Activated naive CD8-positive, alpha-beta T cell treated with anti-CD3 and anti-CD28 coated beads, Interleukin-2, amount 50 U/mL, for 16 hours (primary cell): ENCODE measurements at regions not wholly inside any gene's neighbourhood (a gene's known extent, or its start where the extent isn't known, plus 50 kb on each side); places are given as distances from the start of the nearest gene placed in this dataset.
"Not testable (repeated sequence)": the region's sequence is repeated elsewhere in the genome, so short reads cannot be mapped to it uniquely, and the experiment has no call there.

Experiments used
- DNase-seq: peaks from one replicate; pipeline ENCODE4 v3.0.0-alpha.2; 2020; ENCODE audit warnings: low read depth, low spot score

DNA sequence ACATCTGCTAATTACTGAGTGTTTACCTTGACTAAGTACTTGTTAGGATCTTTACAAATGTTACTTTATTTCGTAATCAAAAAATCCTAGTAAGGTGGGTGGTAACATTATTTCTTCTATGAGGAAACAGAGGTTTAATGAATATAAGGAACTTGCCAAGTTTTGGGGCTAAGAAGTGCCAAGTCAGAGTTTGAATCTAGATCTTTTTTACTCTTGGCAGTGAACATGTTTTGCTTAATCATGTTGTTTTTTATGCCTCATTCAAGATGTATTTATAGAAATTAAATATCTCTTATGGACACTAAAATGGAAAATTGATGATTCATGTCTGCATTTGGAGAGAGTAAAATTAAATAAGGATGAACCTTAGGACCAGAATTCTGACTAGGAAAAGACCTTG, 393.7 kb downstream of the UTRN start:
- no peak for DNase-seq

DNA sequence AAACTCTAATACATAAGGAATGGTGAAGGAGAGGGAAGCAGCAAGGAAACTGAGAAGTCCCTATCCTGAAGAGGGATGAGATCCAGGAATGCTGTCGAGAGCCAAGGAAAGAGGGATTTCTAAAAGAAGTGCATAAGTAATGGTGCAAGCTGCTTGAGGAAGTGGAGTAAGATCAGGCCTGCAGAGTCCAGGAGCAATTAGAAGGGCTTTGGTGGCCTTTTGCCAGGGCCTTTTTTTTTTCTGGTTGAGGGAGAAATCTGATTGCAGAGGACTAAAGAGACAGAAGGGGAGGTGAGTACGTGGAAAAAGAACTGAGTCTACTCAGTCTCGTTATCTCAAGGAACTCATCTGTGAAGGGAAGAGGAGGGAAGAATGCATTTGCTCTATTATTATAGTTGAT, 396.2 kb downstream of the UTRN start:
- no peak for DNase-seq

DNA sequence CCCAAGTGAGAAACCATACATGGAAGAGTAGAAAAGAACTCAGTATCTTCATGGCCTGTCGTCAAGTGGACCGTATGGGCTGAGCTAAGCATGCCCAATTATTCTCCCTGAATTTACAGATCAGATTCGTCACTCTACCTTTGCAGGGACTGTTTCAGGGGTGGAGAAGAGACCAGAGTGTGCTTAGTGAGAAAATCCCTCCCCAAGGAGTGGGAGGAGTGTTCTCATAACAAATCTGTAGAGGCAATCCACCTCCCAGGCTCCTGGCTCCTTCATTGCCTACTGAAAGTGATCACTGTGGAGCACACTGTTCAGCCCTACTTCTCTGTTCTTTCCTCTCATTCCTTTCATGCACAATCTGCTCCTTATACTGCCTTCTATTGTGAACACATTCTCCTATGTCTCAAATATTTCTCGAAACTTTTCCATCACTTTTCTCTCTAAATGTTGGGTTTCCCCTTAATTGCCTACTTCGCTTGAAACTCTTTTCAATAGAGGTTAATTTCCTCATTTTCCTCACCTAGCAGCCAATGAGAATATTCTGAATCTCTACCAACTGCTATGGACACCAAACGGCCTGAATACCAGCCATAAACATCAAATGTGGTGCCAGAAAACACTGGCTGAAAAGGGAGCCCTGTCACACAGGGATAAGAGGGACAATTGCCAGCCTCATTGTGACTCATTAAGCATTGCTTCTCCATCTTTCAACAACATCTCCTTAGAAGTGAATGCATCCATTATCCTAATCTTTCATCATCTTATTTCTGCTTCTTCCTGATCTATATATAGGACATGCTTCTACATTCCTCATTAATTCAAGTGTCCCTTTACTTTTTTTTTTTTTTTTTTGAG, 398.3 kb downstream of the UTRN start:
- DNase-seq: no peak

- no peak for DNase-seq
Measured at GRCh38 chr6:144688713-144689112, 403.6 kb downstream of the UTRN start.

DNA sequence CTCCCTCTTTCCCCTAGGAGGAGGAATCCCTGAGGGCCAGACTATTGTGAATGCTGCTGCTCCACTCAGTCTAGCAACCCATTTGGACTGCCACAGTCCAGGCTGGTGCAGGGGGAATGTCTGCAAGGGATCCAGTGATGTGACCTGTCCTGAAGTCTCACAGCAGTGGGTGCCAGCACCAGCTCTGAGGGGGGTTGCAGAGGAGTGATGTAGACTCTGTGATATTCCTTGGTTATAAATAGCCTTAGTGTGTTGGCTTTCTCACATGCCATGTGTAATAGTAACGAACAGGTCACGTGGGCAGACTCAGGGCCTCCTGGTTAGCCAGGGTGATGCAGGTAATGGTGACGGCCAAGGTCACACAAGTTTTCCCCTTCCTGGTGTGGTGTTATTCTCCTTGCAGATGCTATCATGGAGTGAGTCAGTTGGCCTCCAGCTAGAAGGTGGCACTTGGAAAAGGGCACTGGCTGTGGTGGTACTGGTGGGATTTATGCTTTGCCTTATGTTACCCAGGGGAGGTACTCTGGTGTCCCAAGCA, 404.4 kb downstream of the UTRN start:
- no peak for DNase-seq

- DNase-seq: no peak
Measured at GRCh38 chr6:144690133-144690532, 405.0 kb downstream of the UTRN start.

GRCh38 chr6:144690666-144691065, 405.5 kb downstream of the UTRN start:
- DNase-seq: no peak

GRCh38 chr6:144692050-144692449, 406.9 kb downstream of the UTRN start:
- DNase-seq: not testable (repeated sequence)

DNA sequence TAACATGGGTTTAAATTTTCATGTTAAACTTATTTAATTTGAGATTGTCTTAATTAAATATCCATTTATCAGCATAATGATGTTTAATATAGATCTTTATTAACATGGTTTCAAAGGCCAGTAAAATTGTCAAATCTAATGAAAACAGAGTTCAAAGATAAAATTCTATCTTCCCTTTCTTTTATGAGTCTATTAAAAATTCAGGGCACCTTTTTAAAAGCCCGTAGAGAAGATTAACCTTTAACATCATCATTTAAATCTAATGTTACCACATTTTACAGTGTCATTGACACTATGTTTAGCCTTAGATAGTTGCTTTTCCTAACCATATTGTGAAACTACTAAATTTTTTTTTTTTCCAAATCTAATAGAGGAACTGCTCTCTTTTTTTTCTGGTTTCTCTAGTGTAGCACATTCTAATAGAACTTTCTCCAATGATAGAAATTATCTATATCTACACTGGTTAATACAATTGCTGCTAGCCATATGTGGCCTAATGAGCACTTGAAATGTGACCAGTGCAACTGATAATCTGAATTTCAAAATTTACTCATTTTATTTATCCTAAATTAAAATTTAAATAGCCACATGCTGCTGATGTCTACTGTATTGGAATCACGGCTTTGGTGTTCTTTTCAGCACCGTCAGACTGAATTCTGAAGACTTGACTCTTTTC, 410.9 kb downstream of the UTRN start:
- no peak for DNase-seq

- DNase-seq: no peak
Measured at GRCh38 chr6:144696610-144697368, 411.7 kb downstream of the UTRN start.

DNA sequence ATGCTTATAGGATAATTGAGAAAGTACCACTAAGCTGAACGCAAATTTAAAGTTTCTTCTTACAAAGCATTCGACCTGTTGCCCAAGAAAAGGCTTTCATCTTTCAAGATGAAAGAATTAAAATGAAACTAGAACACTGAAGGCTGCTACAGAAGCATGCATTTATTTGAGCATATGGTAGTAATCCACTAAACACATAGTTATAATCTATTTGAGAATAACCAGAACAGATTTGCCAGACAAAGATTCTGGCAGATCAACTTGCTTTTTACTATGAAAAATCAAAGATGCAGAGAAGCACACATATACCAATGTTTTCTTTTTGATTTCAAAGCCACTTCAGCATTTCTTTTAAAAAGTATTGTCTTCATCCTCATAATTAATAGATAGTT, 412.2 kb downstream of the UTRN start:
- DNase-seq: no peak

- DNase-seq: no peak
Measured at GRCh38 chr6:144697801-144698200, 412.7 kb downstream of the UTRN start.

GRCh38 chr6:144702781-144703180, 417.6 kb downstream of the UTRN start:
- no peak for DNase-seq

- no peak for DNase-seq
Measured at GRCh38 chr6:144710207-144710606, 425.1 kb downstream of the UTRN start.

GRCh38 chr6:144711661-144712060, 426.5 kb downstream of the UTRN start:
- no peak for DNase-seq

GRCh38 chr6:144712541-144712940, 427.4 kb downstream of the UTRN start:
- DNase-seq: no peak

DNA sequence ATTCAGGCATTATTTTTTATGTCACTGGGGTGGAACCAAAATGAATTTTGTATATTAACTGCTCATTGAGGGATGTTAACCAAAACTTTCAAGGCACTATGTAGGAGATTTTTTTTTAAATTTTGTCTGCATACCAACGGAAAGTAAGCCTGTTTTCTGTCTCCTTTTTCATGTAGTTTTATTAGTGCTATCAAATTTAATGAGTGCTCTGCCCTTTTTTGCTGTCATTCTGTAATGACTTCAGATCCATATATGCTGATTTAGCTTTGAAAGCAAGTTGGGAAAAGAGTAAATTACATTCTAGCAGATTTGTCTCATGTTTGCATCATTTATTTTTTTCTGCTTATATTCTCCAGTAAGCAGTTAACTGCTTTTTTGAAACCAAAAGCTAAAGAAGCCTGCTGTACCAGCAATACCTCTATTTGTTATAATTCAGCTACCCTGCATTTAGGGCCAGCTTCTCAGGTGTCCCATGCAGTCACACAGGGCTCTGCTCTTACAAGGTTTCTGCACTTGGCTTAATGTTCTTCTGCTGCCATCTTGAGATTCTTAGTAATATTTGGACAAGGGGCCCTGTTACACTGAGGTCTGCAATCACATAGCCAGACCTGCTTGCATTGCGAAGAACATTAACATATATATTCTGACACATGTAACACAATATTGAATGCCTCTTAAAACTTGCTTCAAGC, 429.0 kb downstream of the UTRN start:
- DNase-seq: no peak

GRCh38 chr6:144715344-144715743, 430.2 kb downstream of the UTRN start:
- DNase-seq: no peak

- DNase-seq: no peak
Measured at GRCh38 chr6:144718431-144718830, 433.3 kb downstream of the UTRN start.

GRCh38 chr6:144721232-144721631, 436.1 kb downstream of the UTRN start:
- no peak for DNase-seq

DNA sequence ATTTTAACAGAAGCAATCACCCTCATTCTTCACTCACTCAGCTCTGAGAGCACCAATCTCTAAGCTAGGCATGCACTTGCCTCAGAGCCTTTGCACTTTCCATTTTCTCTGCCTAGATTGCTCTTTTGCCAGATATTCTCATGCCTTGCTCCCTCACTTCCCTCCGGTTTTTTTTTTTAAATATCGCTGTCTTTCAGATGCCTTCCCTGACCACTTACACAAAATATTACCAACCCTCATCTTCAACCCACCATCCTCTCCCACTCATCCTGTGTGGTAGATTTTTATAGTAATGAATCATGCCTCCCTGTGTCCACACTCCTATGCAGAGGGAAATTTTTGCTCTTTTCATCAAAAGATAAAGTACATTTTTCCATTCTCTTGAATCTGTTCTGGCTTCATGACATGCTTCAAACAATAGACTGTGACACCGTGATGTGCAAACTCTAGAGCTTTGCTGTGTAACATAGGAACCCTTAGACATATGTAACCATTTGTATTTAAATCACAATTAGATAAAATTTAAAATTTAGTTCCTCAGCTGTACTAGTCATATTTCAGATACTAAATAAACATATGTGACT, 437.1 kb downstream of the UTRN start:
- DNase-seq: no peak
